ENCODE measurements at regions not wholly inside any gene's neighbourhood (a gene's known extent, or its start where the extent isn't known, plus 50 kb on each side); places are given as distances from the start of the nearest gene placed in this dataset.

GRCh38 chr9:79116041-79116440 lies 455.7 kb upstream of the TLE4 start:
- in situ Hi-C loops (cut with MboI; ENCODE audit: low sequenced_read_pairs, unreplicated experiment) = no loop called here
- no peak for TF ChIP-seq CTCF (IDR thresholded peaks at IDR 0.05; ENCODE audit: borderline replicate concordance, control extremely low read depth, extremely low read depth, insufficient read depth, missing control alignments)
- no peak for DNase-seq (ENCODE audit: low spot score)

- in situ Hi-C loops (cut with MboI; ENCODE audit: low sequenced_read_pairs, unreplicated experiment) = no loop called here
- no peak for TF ChIP-seq CTCF (IDR thresholded peaks at IDR 0.05; ENCODE audit: borderline replicate concordance, control extremely low read depth, extremely low read depth, insufficient read depth, missing control alignments)
- no peak for DNase-seq (ENCODE audit: low spot score)
Observed at GRCh38 chr9:79116709-79117108, 455.1 kb upstream of the TLE4 start.

GRCh38 chr9:79120533-79120932 lies 451.2 kb upstream of the TLE4 start:
- TF ChIP-seq CTCF (IDR thresholded peaks at IDR 0.05; ENCODE audit: borderline replicate concordance, control extremely low read depth, extremely low read depth, insufficient read depth, missing control alignments) = no peak
- in situ Hi-C loops (cut with MboI; ENCODE audit: low sequenced_read_pairs, unreplicated experiment) = no loop called here
- DNase-seq (ENCODE audit: low spot score) = no peak

GRCh38 chr9:79120941-79121340 lies 450.8 kb upstream of the TLE4 start:
- in situ Hi-C loops (cut with MboI; ENCODE audit: low sequenced_read_pairs, unreplicated experiment) = no loop called here

DNA sequence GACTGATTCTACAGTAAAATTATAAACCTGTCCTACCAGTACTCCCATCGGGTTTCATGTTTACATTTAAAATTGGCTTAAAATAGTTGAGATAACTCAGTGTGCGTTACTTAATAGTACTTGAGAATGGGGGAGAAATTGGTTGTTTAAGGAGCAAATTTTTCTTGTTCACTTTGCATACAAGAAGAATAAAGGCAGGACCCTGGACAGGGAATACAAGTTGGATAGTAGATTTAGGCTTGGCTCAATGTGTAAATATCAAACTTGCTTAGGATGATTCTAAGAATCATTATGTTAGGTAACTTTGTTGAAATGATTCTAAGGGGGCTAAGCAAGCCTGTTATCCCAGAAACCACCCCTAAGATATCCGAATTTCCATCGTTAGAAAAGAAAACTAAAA lies 448.4 kb upstream of the TLE4 start:
- TF ChIP-seq CTCF (IDR thresholded peaks at IDR 0.05; ENCODE audit: borderline replicate concordance, control extremely low read depth, extremely low read depth, insufficient read depth, missing control alignments) = no peak
- no peak for DNase-seq (ENCODE audit: low spot score)
- in situ Hi-C loops (cut with MboI; ENCODE audit: low sequenced_read_pairs, unreplicated experiment) = no loop called here

More at GRCh38 chr9:79120941-79121340, 450.8 kb upstream of the TLE4 start:
- no peak for DNase-seq (ENCODE audit: low spot score)
- TF ChIP-seq CTCF (IDR thresholded peaks at IDR 0.05; ENCODE audit: borderline replicate concordance, control extremely low read depth, extremely low read depth, insufficient read depth, missing control alignments) = no peak

DNA sequence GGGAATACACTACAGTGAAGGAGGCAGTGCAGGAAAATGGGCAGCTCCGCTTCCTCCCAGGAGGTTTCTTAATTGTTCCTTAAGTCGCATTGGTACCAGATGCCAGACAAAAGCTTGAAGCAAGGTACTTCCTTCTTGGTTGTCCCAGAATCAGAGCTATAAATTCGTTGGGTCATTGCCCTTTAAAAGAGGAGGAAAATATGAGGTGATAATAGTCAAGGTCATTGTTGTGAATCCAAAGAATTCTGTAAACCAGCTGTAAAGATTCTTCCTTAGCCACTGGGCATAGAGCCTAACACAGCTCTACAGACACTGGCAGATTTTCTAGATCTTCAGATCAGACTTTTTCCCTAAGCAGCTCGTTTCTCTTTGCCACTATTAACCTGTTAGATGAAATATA lies 444.1 kb upstream of the TLE4 start:
- DNase-seq (ENCODE audit: low spot score) = no peak
- in situ Hi-C loops (cut with MboI; ENCODE audit: low sequenced_read_pairs, unreplicated experiment) = no loop called here
- TF ChIP-seq CTCF (IDR thresholded peaks at IDR 0.05; ENCODE audit: borderline replicate concordance, control extremely low read depth, extremely low read depth, insufficient read depth, missing control alignments) = no peak
